MCF 10A (cell line): ENCODE measurements at regions not wholly inside any gene's neighbourhood (a gene's known extent, or its start where the extent isn't known, plus 50 kb on each side); places are given as distances from the start of the nearest gene placed in this dataset.
A peak's percentile ranks its signal among the peaks of the same experiment; 100 is the strongest.

Experiments used
- BruUV-seq: library from RNA; stranded (reverse); fragments of 400-500 nt; replicated peaks from 2 replicates; lab custom pipeline; 2021; lab: Mats Ljungman, UMichigan
- CTCF ChIA-PET: fragments of 300-600 bp; sonication (Branson Sonifier 250); formaldehyde crosslinking; extraction: SDS; loops from one replicate; lab custom pipeline; 2021; ENCODE audit warnings: antibody characterized with exemption, inconsistent platforms; lab: Yijun Ruan, JAX
- POLR2A ChIA-PET: fragments of 300-600, 350-650 bp; sonication (Branson Sonifier 250); formaldehyde crosslinking; extraction: SDS; loops from one replicate; lab custom pipeline; 2020; ENCODE audit warnings: antibody characterized with exemption, inconsistent platforms; lab: Yijun Ruan, JAX
- DNase-seq: peaks from one replicate; pipeline ENCODE4 v3.0.0-alpha.2; 2018; ENCODE audit not compliant: unreplicated experiment
- H3K27ac Mint-ChIP-seq: one replicate; pipeline ENCODE4 v1.8.0; 2022; ENCODE audit warnings: mild to moderate bottlenecking, low read depth, mixed read lengths; ENCODE audit not compliant: unreplicated experiment
- H3K27me3 Mint-ChIP-seq: one replicate; pipeline ENCODE4 v1.8.0; 2022; ENCODE audit warnings: mixed read lengths; ENCODE audit not compliant: insufficient read depth, unreplicated experiment
- H3K36me3 Mint-ChIP-seq: one replicate; pipeline ENCODE4 v1.8.0; 2022; ENCODE audit warnings: mild to moderate bottlenecking, moderate library complexity, mixed read lengths; ENCODE audit not compliant: insufficient read depth, unreplicated experiment
- H3K4me1 Mint-ChIP-seq: one replicate; pipeline ENCODE4 v1.8.0; 2022; ENCODE audit warnings: mixed read lengths; ENCODE audit not compliant: insufficient read depth, unreplicated experiment
- H3K4me3 Mint-ChIP-seq: one replicate; pipeline ENCODE4 v1.8.0; 2022; ENCODE audit warnings: mild to moderate bottlenecking, moderate library complexity, mixed read lengths; ENCODE audit not compliant: unreplicated experiment
- H3K9me3 Mint-ChIP-seq: one replicate; pipeline ENCODE4 v1.8.0; 2022; ENCODE audit warnings: mixed read lengths; ENCODE audit not compliant: unreplicated experiment
- intact Hi-C: fragments of 100-400 bp; cut with micrococcal nuclease; formaldehyde crosslinking; loops from 2 replicates; pipeline ENCODE4 v1.14.1; 2022
- TF ChIP-seq, protein P1 (sequence below): fragments of 200-600 bp; IDR thresholded peaks from one replicate; pipeline ENCODE4 v1.8.0; 2022; ENCODE audit warnings: antibody characterized with exemption, mild to moderate bottlenecking; ENCODE audit not compliant: unreplicated experiment

DNA sequence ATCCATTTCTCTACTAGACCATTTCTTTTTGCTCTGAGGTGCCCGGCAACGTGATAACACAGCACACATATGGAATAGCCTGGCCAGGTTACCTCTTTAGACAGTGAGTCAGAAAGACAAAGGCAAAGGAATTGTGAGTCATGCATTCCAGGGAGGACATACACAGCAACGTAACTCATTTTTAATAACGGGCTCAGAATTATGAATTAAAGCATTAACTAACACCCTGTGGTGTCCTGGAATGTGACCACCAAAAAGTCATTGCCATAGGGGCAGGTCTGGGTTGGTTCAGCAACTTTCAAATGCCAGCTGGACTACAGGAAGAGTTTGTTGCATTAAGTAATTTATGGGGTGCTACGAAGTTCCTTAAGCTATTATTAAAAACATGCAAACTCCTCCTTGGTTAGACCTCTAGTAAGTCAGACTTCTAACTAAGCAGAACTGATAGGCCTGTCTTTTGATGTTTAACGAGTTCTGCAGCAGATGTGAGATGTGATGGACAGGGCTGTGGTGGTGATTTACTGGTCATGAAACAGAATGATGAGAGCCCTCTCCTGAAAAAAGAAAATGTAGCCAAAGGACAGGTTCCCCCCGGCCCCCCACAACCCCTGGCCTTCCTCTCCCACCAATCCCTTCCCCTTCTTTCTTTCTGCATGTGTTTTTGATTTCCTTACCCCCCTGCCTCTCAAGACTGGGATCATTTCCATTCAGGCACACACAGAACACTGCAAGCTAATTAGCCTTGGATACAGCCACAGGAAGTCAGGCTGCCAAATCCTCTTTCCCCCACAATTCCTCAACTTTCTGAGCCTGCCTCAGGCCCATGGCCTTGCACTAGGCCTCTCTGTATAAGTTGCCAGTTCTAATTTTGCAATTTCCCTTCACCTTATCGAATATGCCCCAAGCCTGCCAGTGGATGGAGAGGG lies 88.9 kb upstream of the HAO2 start:
- intact Hi-C loops = loop anchor here (5.0 to 10.0 kb wide), 3 partner anchors 265 to 1205 kb away; no protein-coding TSS in a partner anchor
- CTCF ChIA-PET = interaction anchor here (0.6 to 5.5 kb wide), 2 partner anchors 89 to 190 kb away, joined by 3 to 37 read pairs; partner anchors contain the start of gene HAO2
- H3K9me3 Mint-ChIP-seq = no peaks in the 10 kb centered on the region

DNA sequence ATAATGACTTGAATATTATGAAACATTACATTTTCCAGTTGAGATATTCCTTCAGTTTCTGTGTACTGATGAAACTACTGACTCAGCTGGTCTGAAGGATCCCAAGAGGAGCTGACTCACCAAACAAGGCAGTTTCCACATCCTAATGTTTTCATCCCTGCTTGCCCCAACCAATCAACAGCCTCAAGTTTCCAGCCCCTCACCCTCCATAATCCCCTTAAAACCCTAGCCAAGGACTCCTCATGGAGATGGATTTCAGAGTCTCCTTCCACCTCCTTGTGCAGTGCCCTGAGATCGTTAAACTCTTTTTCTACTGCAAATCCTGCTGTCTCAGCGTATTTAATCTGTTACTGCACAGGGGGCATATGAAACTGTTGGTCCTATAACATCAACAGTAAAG lies 83.1 kb upstream of the HAO2 start:
- Mint-ChIP-seq H3K4me1 (peaks cover 9% of the 10 kb centered on the region), H3K36me3 (no peaks in the 10 kb centered on the region), H3K27ac (no peak overlapping the region), H3K4me3 (no peak overlapping the region), H3K9me3 (no peaks in the 10 kb centered on the region), H3K27me3 (no peaks in the 10 kb centered on the region)
- POLR2A ChIA-PET = no interaction called here
- DNase-seq = peak; percentile 86
- intact Hi-C loops = no loop called here
- BruUV-seq = no TSS peak
- TF ChIP-seq, protein P1, sequence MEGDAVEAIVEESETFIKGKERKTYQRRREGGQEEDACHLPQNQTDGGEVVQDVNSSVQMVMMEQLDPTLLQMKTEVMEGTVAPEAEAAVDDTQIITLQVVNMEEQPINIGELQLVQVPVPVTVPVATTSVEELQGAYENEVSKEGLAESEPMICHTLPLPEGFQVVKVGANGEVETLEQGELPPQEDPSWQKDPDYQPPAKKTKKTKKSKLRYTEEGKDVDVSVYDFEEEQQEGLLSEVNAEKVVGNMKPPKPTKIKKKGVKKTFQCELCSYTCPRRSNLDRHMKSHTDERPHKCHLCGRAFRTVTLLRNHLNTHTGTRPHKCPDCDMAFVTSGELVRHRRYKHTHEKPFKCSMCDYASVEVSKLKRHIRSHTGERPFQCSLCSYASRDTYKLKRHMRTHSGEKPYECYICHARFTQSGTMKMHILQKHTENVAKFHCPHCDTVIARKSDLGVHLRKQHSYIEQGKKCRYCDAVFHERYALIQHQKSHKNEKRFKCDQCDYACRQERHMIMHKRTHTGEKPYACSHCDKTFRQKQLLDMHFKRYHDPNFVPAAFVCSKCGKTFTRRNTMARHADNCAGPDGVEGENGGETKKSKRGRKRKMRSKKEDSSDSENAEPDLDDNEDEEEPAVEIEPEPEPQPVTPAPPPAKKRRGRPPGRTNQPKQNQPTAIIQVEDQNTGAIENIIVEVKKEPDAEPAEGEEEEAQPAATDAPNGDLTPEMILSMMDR = no peak
- CTCF ChIA-PET = interaction anchor here (0.6 to 1.9 kb wide), 8 partner anchors 9 to 1281 kb away, joined by 3 to 10 read pairs (median 4); no protein-coding TSS in a partner anchor

More for the DNA sequence above, 88.9 kb upstream of the HAO2 start:
- TF ChIP-seq, protein P1 = no peak
- Mint-ChIP-seq H3K4me3 (no peak overlapping the region), H3K4me1 (peaks cover 18% of the 10 kb centered on the region), H3K27me3 (no peaks in the 10 kb centered on the region), H3K36me3 (no peaks in the 10 kb centered on the region), H3K27ac (peak overlapping the region; percentile 66)
- DNase-seq = peak; percentile 87
- POLR2A ChIA-PET = interaction anchor here (0.6 to 1.9 kb wide), 4 partner anchors 79 to 1519 kb away, joined by 3 to 7 read pairs (median 4); no protein-coding TSS in a partner anchor
- no TSS peak for BruUV-seq

DNA sequence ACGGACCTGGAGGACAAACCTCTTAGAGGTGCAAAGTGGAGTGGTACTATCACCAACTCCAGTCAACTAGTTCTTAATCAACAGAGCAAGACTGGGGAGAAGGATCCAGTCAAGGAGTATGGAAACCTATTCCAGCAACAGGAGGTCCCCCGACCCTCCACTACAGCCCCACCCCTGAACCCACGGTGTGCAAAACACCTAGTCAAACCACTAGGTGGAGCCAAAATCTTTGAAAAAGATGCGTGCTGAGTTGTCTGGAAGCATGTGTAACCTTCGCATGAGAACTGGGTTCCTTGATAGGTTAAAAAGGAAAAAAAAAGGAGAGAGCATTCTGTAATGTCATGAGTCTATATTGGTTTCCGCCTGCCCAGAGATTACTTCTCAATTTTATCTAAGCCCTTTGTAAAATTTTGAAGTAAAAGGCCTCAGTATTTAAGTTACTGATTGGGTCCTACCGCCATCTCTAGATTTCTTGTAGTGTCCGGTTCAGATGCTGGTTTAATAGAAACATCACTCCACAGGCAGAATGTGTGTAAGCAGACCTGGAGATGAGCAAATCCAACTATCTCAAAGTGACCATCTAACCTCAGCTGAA lies 81.9 kb upstream of the HAO2 start:
- CTCF ChIA-PET = interaction anchor here (0.6 to 2.4 kb wide), 5 partner anchors 74 to 1035 kb away, joined by 3 to 12 read pairs (median 4); no protein-coding TSS in a partner anchor
- Mint-ChIP-seq H3K4me3 (no peak overlapping the region), H3K27me3 (peaks cover 4% of the 10 kb centered on the region), H3K9me3 (no peaks in the 10 kb centered on the region), H3K4me1 (peaks cover 14% of the 10 kb centered on the region), H3K36me3 (no peaks in the 10 kb centered on the region), H3K27ac (no peak overlapping the region)
- peak; percentile 70 for DNase-seq
- POLR2A ChIA-PET = no interaction called here
- TF ChIP-seq, protein P1 = peak; percentile 60
- intact Hi-C loops = loop anchor here (1.0 kb wide), 2 partner anchors 11 to 81 kb away; no protein-coding TSS in a partner anchor
- no TSS peak for BruUV-seq
